ENCODE measurements at regions not wholly inside any gene's neighbourhood (a gene's known extent, or its start where the extent isn't known, plus 50 kb on each side); places are given as distances from the start of the nearest gene placed in this dataset.

- intact Hi-C loops (cut with DNase I; ENCODE audit: low total_unique reads): no loop called here
- Histone ChIP-seq H3K27me3 (no peaks in the 10 kb centered on the region), H3K9me3 (no peaks in the 10 kb centered on the region)
Observed at GRCh38 chrX:13470685-13470977, 98.8 kb upstream of the EGFL6 start.

GRCh38 chrX:13469963-13470684 is 99.3 kb upstream of the EGFL6 start:
- H3K9me3 ChIP-seq: no peaks in the 10 kb centered on the region
- TF ChIP-seq EP300 (IDR thresholded peaks at IDR 0.05) (no peak), POLR2AphosphoS5 (IDR thresholded peaks at IDR 0.05) (no peak), POLR2A (IDR thresholded peaks at IDR 0.05) (no peak), CTCF (IDR thresholded peaks at IDR 0.05) (no peak)
- no peak overlapping the region for H3K4me3 ChIP-seq
- WGBS, 5 donors: 53 to 73% (median 72%) methylated on average over 4 of the region's 4 CpGs
- intact Hi-C loops (cut with DNase I; ENCODE audit: low total_unique reads): no loop called here
- H3K27ac ChIP-seq: no peak overlapping the region
- peaks cover 0 to 20% (median 6%) of the 10 kb centered on the region in 4 donors for H3K4me1 ChIP-seq
- H3K27me3 ChIP-seq: no peaks in the 10 kb centered on the region
- no peak for DNase-seq
- H3K36me3 ChIP-seq: no peaks in the 10 kb centered on the region

More at GRCh38 chrX:13470685-13470977, 98.8 kb upstream of the EGFL6 start:
- no peaks in the 10 kb centered on the region for H3K36me3 ChIP-seq
- peaks cover 0 to 20% (median 6%) of the 10 kb centered on the region in 4 donors for H3K4me1 ChIP-seq
- WGBS, 5 donors: 84 to 94% (median 93%) methylated on average over 3 of the region's 3 CpGs
- no peak for TF ChIP-seq POLR2A (IDR thresholded peaks at IDR 0.05)
- no peak for TF ChIP-seq CTCF (IDR thresholded peaks at IDR 0.05)
- no peak for TF ChIP-seq POLR2AphosphoS5 (IDR thresholded peaks at IDR 0.05)
- no peak for TF ChIP-seq EP300 (IDR thresholded peaks at IDR 0.05)
- no peak overlapping the region for H3K27ac ChIP-seq
- DNase-seq: no peak
- no peak overlapping the region for H3K4me3 ChIP-seq

- Histone ChIP-seq H3K9me3 (peaks cover 0 to 4% (median 1%) of the 10 kb centered on the region in 4 donors), H3K4me3 (no peak overlapping the region), H3K4me1 (peaks cover 0 to 10% (median 2%) of the 10 kb centered on the region in 4 donors), H3K36me3 (no peaks in the 10 kb centered on the region), H3K27ac (no peak overlapping the region), H3K27me3 (no peaks in the 10 kb centered on the region)
- DNase-seq: no peak
- intact Hi-C loops (cut with DNase I; ENCODE audit: low total_unique reads): no loop called here
- 93 to 99% (median 96%) methylated on average over 4 of the region's 4 CpGs for WGBS, 5 donors
- TF ChIP-seq EP300 (IDR thresholded peaks at IDR 0.05): no peak
- TF ChIP-seq CTCF (IDR thresholded peaks at IDR 0.05): no peak
- TF ChIP-seq POLR2A (IDR thresholded peaks at IDR 0.05): no peak
- TF ChIP-seq POLR2AphosphoS5 (IDR thresholded peaks at IDR 0.05): no peak
Observed at GRCh38 chrX:13468096-13468495, 101.3 kb upstream of the EGFL6 start.

GRCh38 chrX:13467243-13467642 is 102.2 kb upstream of the EGFL6 start:
- peaks cover 0 to 7% (median 0%) of the 10 kb centered on the region in 4 donors for H3K4me1 ChIP-seq
- intact Hi-C loops (cut with DNase I; ENCODE audit: low total_unique reads): no loop called here
- no peak overlapping the region for H3K4me3 ChIP-seq
- 77 to 100% (median 83%) methylated on average over 1 of the region's 1 CpG for WGBS, 5 donors
- no peak for DNase-seq
- TF ChIP-seq POLR2AphosphoS5 (IDR thresholded peaks at IDR 0.05) (no peak), CTCF (IDR thresholded peaks at IDR 0.05) (no peak), EP300 (IDR thresholded peaks at IDR 0.05) (no peak), POLR2A (IDR thresholded peaks at IDR 0.05) (no peak)
- H3K27me3 ChIP-seq: no peaks in the 10 kb centered on the region
- no peak overlapping the region for H3K27ac ChIP-seq
- no peaks in the 10 kb centered on the region for H3K36me3 ChIP-seq
- peaks cover 0 to 12% (median 5%) of the 10 kb centered on the region in 4 donors for H3K9me3 ChIP-seq

Data from stomach (tissue), 8 donors.